ENCODE measurements at regions not wholly inside any gene's neighbourhood (a gene's known extent, or its start where the extent isn't known, plus 50 kb on each side); places are given as distances from the start of the nearest gene placed in this dataset.
"Not testable (repeated sequence)": the region's sequence is repeated elsewhere in the genome, so short reads cannot be mapped to it uniquely, and the experiment has no call there.

DNA sequence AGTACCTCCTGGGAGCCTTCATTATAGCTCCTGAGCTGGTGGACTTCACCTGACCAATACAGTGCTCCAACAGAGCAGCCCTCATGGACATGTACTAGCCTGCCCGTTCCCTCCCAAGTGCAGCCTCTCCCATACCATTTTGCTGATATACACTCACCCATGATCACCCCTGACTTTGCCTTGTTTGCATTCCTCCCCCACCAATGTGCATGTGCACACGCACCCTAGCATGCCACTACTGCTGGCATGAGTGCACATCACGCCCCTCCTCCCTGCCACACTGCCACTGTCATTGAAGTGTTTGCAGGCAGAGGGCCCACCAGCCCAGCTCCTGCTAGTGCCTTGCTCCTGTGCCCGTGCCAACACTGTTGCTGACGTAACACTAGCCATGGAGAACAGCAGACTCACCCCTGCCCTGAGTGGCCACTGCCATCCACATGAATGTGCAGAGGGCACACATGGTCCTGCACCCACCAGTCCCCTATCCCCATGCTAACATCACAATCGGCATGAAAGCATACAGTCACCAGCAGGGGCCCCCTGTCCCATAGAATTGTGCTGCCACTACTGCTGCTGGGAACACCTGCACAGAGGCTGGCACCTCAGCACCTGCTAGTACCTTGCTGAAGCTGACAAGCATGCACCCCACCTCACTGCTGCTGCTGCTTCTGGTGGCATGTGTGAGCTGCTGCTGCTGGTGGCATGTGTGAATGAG, 110.3 kb downstream of the SINHCAF start:
- CTCF ChIA-PET, result no interaction called here
- POLR2A ChIA-PET, result no interaction called here

DNA sequence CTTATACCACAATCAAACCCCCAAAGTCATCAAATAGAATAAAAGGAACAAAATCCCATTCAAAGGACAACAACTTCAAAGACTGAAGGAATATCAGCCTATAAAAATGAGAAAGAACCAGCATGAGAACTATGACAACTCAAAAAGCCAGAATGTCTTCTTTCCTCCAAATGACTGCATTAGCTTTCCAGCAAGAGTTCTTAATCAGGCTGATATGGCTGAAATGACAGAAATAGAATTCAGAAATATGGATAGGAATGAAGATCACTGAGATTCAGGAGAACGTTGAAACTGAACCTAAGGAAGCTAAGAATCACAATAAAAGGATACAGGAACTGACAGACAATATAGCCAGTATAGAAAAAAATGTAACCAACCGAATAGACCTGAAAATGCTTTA, 109.5 kb downstream of the SINHCAF start:
- CTCF ChIA-PET, result no interaction called here
- POLR2A ChIA-PET, result no interaction called here

DNA sequence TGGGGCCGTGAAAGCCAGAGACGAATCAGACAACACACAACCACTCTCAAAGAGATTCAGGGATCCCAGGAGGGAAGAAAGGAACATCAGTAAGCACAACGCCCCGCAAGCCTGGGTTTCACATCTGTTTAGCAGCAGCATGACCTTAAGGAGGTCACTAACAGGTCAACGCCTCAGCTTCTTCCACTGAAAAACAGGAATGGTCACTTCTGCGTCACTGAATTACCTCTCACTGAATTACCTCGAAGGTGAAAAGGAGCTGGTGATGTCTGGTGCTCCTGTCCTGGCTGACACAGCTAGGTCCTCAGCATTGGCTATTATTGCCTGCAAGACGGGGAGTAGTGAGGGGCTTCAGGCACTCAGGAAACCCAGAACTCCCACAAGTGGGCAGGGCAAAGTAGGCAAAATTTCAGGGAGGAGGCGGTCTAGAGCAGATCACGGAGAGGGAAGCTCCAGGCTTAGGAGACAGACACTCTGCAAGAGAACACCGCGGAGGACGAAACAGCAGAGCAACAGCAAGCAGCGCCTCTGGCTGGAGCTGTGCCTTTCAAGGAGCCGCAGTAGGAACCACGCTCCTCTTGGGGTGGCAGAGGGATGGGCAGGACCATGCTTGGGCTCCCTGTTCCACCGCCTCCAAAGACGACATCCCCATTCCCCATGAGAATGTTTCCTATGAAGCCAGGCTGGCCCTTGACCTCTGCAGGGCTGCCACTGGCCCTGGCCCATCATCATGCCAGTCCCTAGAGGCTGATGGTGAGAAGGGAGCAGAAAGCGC, 108.4 kb downstream of the SINHCAF start:
- ChIA-PET CTCF (no interaction called here), POLR2A (no interaction called here)

DNA sequence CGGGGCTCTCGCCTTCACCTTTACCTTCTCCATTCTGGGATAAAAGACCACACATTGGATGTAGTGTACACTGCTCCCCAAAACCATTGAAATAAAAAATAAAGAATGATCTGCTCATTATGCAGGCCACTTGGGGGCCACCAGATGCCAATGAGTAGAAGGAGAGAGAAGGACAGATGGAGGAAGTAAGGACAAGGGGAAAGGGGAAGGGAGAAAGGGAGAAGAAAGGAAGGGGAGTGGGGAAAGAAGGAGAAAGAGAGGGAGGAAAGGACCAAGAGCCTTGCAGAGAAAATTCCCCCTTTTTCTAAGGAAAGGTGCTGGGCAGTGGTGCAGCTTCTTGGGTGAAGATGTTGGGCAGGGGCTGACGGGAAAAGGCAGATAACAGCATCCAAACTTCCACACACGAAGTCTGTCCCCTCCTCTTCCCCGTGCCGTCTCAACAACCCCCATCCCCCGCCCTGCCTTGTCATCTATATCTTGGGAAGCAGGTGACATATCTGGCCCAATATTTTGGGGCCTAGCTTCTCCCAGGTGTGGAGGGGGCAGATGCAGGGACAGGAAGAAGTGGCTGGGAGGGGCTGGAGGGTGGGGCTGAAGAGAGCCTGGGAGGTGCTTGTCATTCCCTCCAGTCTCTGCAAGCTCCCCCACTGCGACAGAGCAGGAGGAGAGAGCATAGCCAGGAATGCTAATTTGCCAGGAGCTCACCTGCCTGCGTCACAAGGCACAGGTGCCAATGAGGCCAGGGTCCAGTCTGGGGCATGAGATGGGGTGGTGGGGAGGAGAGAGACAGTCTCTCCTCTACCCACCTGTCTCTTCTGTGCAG, 107.5 kb downstream of the SINHCAF start:
- ChIA-PET CTCF (no interaction called here), POLR2A (no interaction called here)

DNA sequence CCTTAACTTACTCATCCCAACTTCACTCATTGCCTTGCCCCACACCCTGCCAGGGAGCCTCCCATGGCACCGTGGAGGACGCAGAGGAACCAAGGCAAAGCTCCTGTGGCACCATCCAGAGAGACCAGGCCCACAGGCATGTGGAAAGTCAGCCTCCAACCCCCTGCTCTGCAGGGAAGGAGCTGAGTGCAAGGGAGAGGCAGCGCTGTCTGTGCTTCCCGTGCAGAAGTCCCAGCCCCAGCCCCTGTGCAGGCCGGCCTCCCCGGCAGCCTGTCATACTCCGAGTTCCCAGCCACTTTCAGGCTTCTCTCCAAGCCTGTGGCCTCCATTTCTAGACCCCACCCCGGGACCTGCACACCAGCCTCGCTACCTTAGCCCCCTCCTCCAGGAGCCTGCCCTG, 106.4 kb downstream of the SINHCAF start:
- ChIA-PET CTCF (no interaction called here), POLR2A (no interaction called here)

DNA sequence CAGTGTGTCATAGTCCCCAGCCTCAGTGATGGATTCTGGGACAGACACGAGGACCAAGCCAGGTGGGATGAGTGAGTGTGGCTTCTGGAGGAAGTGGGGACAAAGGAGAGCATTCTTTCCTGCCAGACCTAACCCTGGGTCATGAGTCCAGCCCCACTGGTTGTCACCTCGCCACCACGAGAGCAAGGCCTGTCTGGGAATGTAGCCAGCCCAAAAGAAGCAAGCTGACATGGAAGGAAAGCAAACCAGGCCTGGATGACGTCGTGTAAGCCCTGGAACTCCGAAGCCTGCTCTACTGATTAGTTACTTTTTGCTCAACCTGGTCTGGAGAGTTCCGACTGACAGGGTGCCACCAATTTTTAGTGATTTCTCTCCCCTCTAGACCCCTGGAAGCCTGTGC, 105.9 kb downstream of the SINHCAF start:
- POLR2A ChIA-PET, result no interaction called here
- CTCF ChIA-PET, result no interaction called here

DNA sequence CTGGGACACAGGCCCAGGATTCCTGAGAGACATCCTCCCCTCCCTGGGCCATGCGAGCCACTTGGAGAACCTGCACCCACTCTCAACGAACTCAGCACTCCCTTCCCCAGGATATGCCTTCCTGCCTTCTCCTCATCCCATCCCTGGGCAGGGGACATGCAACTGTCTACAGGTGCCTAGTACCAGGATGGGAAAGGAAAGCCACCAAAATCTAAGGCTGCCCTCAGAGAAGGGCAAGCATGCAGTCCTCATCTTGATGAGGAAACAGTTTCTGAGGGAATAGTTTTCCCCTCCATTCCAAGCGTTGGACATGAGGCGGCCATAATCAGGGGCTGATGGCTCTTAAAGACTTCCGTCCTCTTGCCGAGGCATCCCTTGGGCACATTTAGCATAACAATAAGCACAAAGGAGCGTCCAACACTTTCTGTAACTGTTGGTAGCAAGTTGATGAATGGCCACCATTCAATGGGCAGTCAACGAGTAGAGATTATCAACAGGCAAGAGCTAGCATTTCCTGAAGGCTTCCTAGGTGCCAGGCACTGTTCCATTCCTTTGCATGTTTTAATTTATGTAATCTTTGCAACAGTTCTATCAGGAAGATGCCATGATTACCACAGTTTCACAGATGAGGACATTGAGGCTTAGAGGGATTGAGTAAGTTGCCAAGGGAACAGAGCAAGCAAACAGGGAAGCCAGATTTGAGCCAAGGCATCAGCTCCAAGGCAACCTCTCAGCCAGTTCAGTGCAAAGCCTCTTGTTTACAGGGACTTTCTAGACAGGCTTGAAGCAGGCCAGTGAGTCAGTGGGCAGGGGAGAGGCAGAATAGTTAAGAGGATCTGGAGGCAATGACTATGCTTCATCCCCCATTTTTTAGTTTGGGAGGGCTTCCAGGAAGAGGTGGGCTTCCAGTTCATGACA, 105.1 kb downstream of the SINHCAF start:
- ChIA-PET CTCF (no interaction called here), POLR2A (no interaction called here)

DNA sequence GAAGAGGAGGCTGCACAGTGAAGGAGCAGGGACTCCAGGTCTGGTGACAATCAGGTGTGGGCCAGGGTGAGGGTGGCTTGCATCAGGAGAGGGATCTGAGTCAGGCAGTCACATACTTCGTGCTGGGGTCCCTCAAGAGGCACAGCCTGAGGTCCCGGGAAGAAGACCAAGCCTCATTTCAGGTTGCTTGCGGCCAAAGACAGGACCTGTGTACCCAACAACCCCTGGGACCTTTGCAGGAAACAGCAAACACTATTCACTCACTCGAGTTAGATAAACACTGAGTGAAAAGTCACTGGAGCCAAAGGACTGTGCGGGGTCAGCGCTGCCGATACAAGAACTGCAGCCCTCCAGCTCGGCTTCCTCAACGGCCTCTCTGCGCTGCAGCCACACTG, 104.4 kb downstream of the SINHCAF start:
- POLR2A ChIA-PET, result no interaction called here
- CTCF ChIA-PET, result no interaction called here

DNA sequence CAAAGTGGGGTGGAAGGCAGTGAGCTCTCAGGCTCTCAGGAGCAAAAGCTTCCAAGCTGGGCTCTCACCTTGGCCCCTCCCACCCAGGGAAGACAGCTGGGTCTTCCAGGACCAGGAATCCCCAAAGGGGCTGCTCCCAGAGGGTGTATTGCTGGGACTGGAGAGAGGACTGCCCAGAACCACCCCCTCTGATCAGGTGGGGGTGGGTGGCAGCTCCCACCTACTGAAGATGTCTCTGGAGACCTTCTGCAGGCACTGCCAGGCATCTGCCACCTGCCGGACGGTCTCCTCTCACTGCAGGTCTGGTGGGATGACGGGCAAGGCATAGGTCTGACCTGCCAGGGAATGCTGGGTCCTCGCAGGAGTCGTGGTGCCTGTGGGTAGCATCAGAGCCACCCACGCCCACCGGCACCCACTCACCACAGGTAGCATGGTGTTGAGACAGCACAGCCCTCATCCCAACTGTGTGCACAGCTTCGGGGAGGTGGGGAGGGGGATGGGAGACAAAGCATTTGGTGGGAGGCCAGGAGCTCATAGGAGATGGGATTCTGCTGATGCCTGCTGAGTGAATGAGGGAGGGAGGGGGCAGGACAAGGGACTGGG, 103.2 kb downstream of the SINHCAF start:
- ChIA-PET POLR2A (no interaction called here), CTCF (no interaction called here)

DNA sequence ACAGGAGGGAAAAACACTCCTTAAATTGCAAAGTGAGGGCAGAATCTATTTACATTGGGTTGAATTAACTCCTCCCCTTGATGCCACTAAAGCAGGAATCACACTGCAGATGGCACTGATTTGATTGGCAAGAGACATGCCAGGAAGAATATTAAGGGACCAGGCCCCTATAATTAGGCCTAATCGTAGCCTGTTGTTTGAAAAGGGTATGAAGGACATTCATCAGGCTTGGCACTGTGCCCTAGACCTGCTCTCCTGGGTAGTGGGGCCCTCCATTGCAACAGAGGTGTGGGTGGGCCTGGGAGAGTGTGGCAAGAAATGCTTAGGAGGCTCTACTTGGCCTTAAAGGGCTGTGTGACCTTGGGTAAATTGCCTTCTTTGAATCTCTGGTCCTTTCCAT, 102.3 kb downstream of the SINHCAF start:
- POLR2A ChIA-PET, CTCF ChIA-PET: not testable (repeated sequence)

DNA sequence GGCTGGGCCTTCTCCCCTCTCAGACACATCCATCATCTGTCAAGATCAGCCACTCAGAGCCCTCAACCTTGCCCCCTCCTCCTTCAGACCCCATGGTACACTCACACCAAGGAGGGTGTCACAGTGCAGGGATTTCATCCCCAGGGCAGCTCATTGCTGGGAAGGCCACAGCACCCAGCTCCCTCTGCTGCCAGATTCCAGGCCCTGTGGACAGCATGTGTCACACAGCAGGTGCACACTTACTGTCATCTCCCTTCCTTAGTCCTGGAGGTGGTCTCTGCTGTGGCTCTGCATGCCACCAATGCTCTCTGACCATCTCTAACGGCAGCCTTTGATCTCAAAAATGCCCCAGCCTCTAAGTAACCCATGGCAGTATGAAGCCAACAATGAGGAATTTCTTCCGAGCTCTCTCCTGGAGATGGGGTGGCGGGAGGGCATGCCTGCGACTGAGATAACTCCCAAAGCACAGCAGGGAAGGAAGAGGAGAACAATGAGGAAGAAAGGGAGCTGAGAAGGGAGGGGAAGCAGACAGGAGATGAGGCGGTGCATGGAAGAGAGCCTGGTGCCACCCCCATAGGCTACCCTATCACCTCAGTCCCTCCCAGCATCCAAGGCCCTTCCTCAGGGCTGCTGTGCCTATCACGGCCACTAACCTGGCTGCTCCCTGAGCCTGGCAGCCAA, 101.0 kb downstream of the SINHCAF start:
- CTCF ChIA-PET, result interaction anchor here (1.1 kb wide), 1 partner anchor 47 kb away, joined by 3 read pairs; no protein-coding TSS in a partner anchor

DNA sequence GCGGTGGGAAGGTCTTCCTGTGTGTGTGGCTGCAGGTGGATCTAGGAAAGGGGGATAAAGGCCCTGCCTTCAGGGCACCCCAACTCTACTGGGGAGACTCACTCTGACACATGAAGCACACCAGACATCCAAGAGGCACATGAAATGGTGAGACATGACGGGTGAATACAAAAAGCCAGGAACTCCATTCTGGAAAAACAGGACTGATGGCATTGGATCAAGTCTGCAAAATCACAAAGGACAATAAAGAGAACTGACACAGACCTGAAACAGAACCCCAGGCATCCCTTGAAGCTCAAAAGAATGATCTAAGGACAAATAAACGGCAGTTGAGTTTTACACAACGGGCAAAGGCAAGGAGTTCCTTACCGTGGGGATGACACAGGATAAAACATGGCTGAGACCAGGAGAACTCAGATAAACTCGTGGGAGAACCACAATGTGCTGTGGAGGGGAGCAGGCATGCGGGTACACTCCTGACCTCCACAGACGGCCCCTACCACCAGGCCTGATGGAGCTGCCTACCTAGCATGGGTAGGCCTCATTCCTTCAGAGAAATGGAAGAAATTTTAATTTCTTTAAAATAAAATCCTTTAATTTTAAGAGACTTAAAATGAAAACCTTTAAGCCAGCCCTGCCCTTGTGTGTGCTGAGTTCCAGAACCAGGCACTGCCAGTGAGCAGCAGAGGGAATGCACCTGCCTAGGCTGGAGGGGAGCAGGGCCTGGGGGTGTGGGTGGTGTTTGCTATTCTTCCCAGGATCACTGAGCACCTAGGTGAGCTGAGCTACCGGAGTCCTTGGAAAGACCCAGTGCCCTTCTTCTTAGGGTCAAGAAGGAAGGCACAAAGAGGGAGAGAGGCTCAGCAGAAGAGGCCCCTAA, 100.1 kb downstream of the SINHCAF start:
- CTCF ChIA-PET, result interaction anchor here (1.1 kb wide), 1 partner anchor 46 kb away, joined by 3 read pairs; no protein-coding TSS in a partner anchor
- POLR2A ChIA-PET, result interaction anchor here (0.6 kb wide), 1 partner anchor 50 kb away, joined by 4 read pairs; no protein-coding TSS in a partner anchor

More for the DNA sequence above, 101.0 kb downstream of the SINHCAF start:
- POLR2A ChIA-PET, result no interaction called here

DNA sequence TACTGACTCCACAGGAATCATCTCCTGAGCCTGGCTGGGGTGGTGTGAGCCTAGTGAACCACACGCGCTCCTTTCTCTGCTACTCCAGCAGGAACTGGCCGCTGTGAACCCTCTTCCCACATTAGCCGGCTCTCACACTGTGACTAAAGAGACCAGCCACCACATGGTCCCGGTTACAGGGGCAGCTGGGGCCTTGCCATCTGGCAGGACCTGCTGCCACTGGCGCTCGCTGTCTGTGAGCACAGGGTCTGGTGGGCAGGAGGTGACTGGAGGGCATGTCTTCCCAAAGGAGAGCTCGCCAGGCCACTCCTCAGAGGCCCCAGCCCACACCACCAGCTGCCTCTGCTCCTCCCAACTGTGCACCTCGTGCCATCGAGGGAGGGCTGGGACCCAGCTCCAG, 99.3 kb downstream of the SINHCAF start:
- ChIA-PET POLR2A (no interaction called here), CTCF (no interaction called here)

DNA sequence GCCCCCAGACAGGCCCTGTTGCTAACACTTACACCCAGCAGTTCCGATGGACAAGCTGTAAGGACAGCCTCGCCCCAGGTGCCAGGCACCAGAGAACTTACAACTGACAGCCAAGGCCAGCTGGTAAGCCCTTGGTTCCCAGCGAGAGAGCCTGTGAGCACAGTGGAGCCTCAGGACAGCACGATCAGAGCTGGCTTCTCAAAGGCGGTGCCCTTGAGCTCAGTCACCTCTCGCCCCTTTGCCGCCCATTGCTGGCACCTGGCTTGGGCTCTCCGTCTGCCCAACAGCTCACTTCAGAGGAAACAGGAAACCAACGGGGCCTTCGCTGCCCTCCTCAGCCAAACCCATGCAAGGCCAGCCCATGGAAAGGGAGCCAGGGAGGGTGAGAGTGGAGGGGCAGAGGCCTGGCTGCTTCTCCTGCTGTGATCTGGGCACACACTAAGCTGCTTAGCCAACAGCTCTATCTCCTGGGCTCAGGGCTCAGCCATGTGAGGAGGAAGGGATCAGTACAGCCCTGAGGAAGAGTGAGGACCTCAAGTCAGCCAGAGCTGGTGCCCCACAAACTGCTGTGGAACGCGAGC, 98.5 kb downstream of the SINHCAF start:
- POLR2A ChIA-PET, result no interaction called here
- CTCF ChIA-PET, result no interaction called here

DNA sequence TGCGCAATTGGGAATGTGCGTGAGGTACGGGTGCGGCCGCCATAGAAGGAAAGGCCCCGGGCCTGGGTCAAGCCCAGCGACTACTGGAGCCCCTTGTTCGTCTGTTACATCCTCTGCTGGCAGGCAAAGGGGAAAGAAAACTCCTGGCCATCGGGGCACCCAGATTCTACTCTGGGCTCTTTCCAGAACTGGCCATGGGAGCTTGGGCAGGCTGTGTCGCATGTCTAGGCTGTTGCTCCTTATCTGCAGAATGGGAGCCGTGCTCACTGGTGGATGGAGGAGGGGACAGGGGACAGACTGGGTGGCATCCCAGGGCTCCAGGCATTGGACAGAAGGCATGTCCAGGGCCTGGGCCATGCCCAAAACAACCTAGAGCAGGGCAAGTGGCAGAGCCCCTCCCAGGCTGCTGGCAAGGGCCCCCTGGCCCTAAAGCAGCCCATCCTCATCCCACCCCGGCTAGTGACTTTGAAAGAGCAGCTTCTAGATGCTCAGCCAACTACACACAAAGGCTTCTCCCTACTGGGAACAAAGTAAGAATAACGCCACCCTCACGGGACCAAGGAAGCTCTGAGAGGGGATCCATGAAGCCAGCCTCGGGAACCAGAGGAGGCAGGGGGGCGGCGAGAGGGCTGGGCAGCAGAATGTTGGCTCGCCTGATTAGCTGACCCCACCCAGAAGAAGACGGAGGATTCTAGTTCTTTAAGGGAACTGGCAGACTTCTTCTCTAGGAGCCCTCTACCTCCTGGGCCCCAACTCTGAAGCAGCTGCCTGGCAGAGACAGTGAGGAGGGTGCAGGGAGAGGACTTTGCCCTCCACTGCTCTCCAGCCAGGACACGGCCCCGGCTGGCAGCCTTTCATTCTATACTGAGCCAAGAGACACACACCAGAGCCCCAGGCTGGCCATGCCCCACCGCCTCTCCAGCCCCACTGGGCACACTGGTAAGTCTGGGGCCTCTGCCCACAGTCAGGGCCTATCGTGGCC, 96.8 kb downstream of the SINHCAF start:
- ChIA-PET POLR2A (no interaction called here), CTCF (no interaction called here)

DNA sequence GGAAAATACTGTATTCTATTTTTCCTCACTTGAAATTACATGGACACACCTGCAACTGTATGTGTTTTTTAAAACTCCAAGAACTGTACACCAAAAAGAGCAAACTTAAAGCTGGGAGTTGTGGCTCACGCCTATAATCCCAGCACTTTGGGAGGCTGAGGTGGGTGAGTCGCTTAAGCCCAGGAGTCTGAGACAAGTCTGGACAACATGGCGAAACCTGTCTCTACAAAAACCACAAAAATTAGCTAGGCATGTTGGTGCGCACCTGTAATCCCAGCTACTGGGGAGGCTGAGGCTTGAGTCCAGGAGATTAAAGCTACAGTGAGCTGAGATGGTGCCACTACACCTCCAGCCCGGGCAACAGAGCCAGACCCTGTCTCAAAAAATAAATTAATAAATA, 95.9 kb downstream of the SINHCAF start:
- ChIA-PET POLR2A (no interaction called here), CTCF (no interaction called here)
